22Rv1 (cell line): ENCODE measurements at regions not wholly inside any gene's neighbourhood (a gene's known extent, or its start where the extent isn't known, plus 50 kb on each side); places are given as distances from the start of the nearest gene placed in this dataset.

Source experiments
- CTCF ChIP-seq: fragments of 450-650 bp; IDR thresholded peaks from 2 replicates; pipeline ENCODE4 v1.5.1; 2017; ENCODE audit warnings: mild to moderate bottlenecking
- ZFX ChIP-seq: fragments of 450-650 bp; IDR thresholded peaks from 2 replicates; pipeline ENCODE4 v1.6.1; 2017; ENCODE audit warnings: antibody characterized with exemption, borderline replicate concordance

DNA sequence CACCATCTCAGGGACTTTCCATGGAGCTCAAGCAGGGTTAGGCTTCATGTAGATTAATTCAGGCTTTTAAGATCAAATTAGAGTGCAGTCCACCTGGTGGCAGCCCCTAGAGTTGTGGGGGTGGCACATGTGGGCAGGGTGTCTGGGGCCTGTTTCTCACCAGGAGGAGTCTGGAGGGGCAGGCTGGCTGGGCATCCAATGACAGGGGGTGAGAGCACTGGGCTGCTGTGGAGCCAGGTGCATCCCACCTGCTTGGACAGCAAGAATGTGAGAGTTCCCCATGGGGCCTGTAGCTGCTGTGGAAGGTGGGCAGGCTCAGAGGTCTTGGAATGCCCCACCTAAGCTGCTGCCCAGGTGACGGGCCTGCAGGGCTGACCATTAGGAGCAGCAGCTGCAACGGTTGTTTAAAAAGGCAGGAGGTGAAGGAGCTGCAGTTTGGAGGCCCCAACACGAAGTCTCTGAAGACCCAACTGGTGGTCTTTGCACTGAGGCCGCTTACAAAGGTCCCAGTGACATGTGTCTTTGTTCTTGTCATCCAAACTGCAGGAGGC, 686.3 kb upstream of the HS6ST1 start:
- no peak for TF ChIP-seq CTCF
- no peak for TF ChIP-seq ZFX
